ENCODE measurements at regions not wholly inside any gene's neighbourhood (a gene's known extent, or its start where the extent isn't known, plus 50 kb on each side); places are given as distances from the start of the nearest gene placed in this dataset.

GRCh38 chr17:77308861-77309726, 168.3 kb downstream of the SEC14L1 start:
- no peak overlapping the region for H3K27ac ChIP-seq (ENCODE audit: insufficient read depth, low read length, poor library complexity, severe bottlenecking)

DNA sequence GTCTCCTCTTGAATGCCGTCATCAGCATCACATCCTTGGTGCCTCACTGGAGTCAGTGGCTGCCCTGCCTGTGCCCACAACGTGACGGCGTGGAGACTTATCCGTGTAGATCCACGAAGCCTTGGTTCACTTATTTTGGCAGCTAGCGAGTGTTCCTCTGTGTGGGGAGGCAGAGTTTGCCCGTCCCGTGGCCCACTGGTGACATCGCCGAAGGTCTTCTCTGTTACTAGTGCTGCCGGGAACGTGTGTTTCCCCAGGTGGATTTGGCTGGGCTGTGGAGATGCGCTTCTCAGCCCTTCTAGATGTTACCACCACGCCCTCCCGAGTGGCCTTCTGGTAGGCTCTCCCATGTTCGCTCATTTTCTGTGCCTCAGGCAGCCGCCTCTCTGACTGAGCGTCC, 169.6 kb downstream of the SEC14L1 start:
- no peak for DNase-seq
- no peak overlapping the region for H3K27ac ChIP-seq (ENCODE audit: insufficient read depth, low read length, poor library complexity, severe bottlenecking)
- H3K9me3 ChIP-seq (ENCODE audit: control insufficient read depth, low read length), result no peaks in the 10 kb centered on the region
- no peak overlapping the region for H3K4me3 ChIP-seq (ENCODE audit: insufficient read depth, low read depth, low read length, poor library complexity, severe bottlenecking)
- H3K4me1 ChIP-seq (ENCODE audit: control insufficient read depth, insufficient read depth, low read length, poor library complexity, severe bottlenecking), result no peaks in the 10 kb centered on the region
- H3K27me3 ChIP-seq (replicated peaks; ENCODE audit: control insufficient read depth, insufficient read depth, low read length, poor library complexity, severe bottlenecking), result no peaks in the 10 kb centered on the region
- H3K36me3 ChIP-seq (ENCODE audit: control insufficient read depth, insufficient read depth, low read length), result no peaks in the 10 kb centered on the region

More at GRCh38 chr17:77308861-77309726, 168.3 kb downstream of the SEC14L1 start:
- Histone ChIP-seq H3K9me3 (ENCODE audit: control insufficient read depth, low read length) (no peaks in the 10 kb centered on the region), H3K36me3 (ENCODE audit: control insufficient read depth, insufficient read depth, low read length) (no peaks in the 10 kb centered on the region), H3K4me3 (ENCODE audit: insufficient read depth, low read depth, low read length, poor library complexity, severe bottlenecking) (no peak overlapping the region), H3K4me1 (ENCODE audit: control insufficient read depth, insufficient read depth, low read length, poor library complexity, severe bottlenecking) (no peaks in the 10 kb centered on the region), H3K27me3 (replicated peaks; ENCODE audit: control insufficient read depth, insufficient read depth, low read length, poor library complexity, severe bottlenecking) (no peaks in the 10 kb centered on the region)
- DNase-seq, result no peak

DNA sequence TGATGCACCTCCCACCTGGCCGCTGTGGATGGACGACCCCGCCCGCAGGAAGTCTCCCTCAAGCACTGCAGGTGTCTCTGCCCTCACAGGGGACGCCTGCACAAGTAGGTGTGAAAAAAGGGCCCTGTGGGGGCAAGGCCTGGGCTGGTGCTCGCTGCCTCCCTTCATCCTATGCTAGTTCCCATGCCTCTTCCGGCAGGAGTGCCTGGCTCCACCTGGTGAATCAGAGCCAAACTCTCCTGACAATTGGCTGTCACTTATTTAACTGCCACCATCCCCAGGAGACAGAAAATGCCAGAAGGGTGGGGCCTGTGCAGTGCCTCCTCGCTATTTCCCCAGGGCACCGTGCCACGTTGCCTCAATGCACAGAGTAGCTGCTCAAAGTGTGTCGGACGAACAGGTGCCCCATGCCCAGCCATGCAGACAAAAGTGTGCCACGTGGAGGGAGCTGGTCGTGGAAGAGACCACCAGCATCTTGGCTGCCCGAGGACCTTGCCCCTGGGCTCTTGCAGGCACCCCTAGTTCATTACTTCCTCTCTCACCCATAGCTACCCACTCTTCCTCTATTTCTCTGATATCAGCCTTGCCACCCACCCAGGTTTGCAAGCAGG, 170.7 kb downstream of the SEC14L1 start:
- Histone ChIP-seq H3K4me1 (ENCODE audit: control insufficient read depth, insufficient read depth, low read length, poor library complexity, severe bottlenecking) (no peaks in the 10 kb centered on the region), H3K4me3 (ENCODE audit: insufficient read depth, low read depth, low read length, poor library complexity, severe bottlenecking) (no peak overlapping the region)
- DNase-seq, result no peak

GRCh38 chr17:77312061-77312701, 171.4 kb downstream of the SEC14L1 start:
- Histone ChIP-seq H3K27me3 (replicated peaks; ENCODE audit: control insufficient read depth, insufficient read depth, low read length, poor library complexity, severe bottlenecking) (no peaks in the 10 kb centered on the region), H3K4me3 (ENCODE audit: insufficient read depth, low read depth, low read length, poor library complexity, severe bottlenecking) (no peak overlapping the region), H3K4me1 (ENCODE audit: control insufficient read depth, insufficient read depth, low read length, poor library complexity, severe bottlenecking) (no peaks in the 10 kb centered on the region), H3K27ac (ENCODE audit: insufficient read depth, low read length, poor library complexity, severe bottlenecking) (no peak overlapping the region), H3K9me3 (ENCODE audit: control insufficient read depth, low read length) (no peaks in the 10 kb centered on the region), H3K36me3 (ENCODE audit: control insufficient read depth, insufficient read depth, low read length) (no peaks in the 10 kb centered on the region)
- no peak for DNase-seq

More for the DNA sequence above, 170.7 kb downstream of the SEC14L1 start:
- H3K27ac ChIP-seq (ENCODE audit: insufficient read depth, low read length, poor library complexity, severe bottlenecking), result no peak overlapping the region
- H3K9me3 ChIP-seq (ENCODE audit: control insufficient read depth, low read length), result no peaks in the 10 kb centered on the region
- no peaks in the 10 kb centered on the region for H3K27me3 ChIP-seq (replicated peaks; ENCODE audit: control insufficient read depth, insufficient read depth, low read length, poor library complexity, severe bottlenecking)
- no peaks in the 10 kb centered on the region for H3K36me3 ChIP-seq (ENCODE audit: control insufficient read depth, insufficient read depth, low read length)

- Histone ChIP-seq H3K27me3 (replicated peaks; ENCODE audit: control insufficient read depth, insufficient read depth, low read length, poor library complexity, severe bottlenecking) (no peaks in the 10 kb centered on the region), H3K36me3 (ENCODE audit: control insufficient read depth, insufficient read depth, low read length) (no peaks in the 10 kb centered on the region), H3K4me1 (ENCODE audit: control insufficient read depth, insufficient read depth, low read length, poor library complexity, severe bottlenecking) (no peaks in the 10 kb centered on the region), H3K4me3 (ENCODE audit: insufficient read depth, low read depth, low read length, poor library complexity, severe bottlenecking) (no peak overlapping the region), H3K9me3 (ENCODE audit: control insufficient read depth, low read length) (no peaks in the 10 kb centered on the region), H3K27ac (ENCODE audit: insufficient read depth, low read length, poor library complexity, severe bottlenecking) (no peak overlapping the region)
- no peak for DNase-seq
These were observed 172.2 kb downstream of the SEC14L1 start for GRCh38 chr17:77312786-77313599.

- no peaks in the 10 kb centered on the region for H3K27me3 ChIP-seq (replicated peaks; ENCODE audit: control insufficient read depth, insufficient read depth, low read length, poor library complexity, severe bottlenecking)
These were observed 173.1 kb downstream of the SEC14L1 start for GRCh38 chr17:77313831-77314230.

GRCh38 chr17:77314601-77315000, 173.8 kb downstream of the SEC14L1 start:
- Histone ChIP-seq H3K27me3 (replicated peaks; ENCODE audit: control insufficient read depth, insufficient read depth, low read length, poor library complexity, severe bottlenecking) (no peaks in the 10 kb centered on the region), H3K36me3 (ENCODE audit: control insufficient read depth, insufficient read depth, low read length) (no peaks in the 10 kb centered on the region), H3K4me1 (ENCODE audit: control insufficient read depth, insufficient read depth, low read length, poor library complexity, severe bottlenecking) (peaks cover 6% of the 10 kb centered on the region), H3K4me3 (ENCODE audit: insufficient read depth, low read depth, low read length, poor library complexity, severe bottlenecking) (no peak overlapping the region), H3K27ac (ENCODE audit: insufficient read depth, low read length, poor library complexity, severe bottlenecking) (no peak overlapping the region), H3K9me3 (ENCODE audit: control insufficient read depth, low read length) (no peaks in the 10 kb centered on the region)
- DNase-seq, result no peak

More at GRCh38 chr17:77313831-77314230, 173.1 kb downstream of the SEC14L1 start:
- Histone ChIP-seq H3K9me3 (ENCODE audit: control insufficient read depth, low read length) (no peaks in the 10 kb centered on the region), H3K36me3 (ENCODE audit: control insufficient read depth, insufficient read depth, low read length) (no peaks in the 10 kb centered on the region), H3K4me1 (ENCODE audit: control insufficient read depth, insufficient read depth, low read length, poor library complexity, severe bottlenecking) (no peaks in the 10 kb centered on the region), H3K27ac (ENCODE audit: insufficient read depth, low read length, poor library complexity, severe bottlenecking) (no peak overlapping the region), H3K4me3 (ENCODE audit: insufficient read depth, low read depth, low read length, poor library complexity, severe bottlenecking) (no peak overlapping the region)
- no peak for DNase-seq

DNA sequence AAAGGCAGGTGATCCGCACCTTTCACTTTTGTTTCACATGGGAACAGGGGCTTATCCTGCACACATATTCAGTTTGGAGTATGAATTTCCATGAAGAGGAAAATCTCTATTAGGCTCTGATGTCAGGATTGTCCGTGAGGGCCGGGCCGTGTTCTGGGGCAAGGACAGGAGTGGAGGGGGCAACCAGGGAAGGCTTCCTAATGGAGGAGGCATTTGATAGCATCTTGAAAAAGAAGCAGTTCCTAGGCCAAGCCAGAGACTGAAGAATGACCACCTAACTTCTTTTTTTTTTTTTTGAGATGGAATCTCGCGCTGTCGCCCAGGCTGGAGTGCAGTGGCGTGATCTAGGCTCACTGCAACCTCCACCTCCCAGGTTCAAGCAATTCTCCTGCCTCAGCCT, 174.2 kb downstream of the SEC14L1 start:
- Histone ChIP-seq H3K27me3 (replicated peaks; ENCODE audit: control insufficient read depth, insufficient read depth, low read length, poor library complexity, severe bottlenecking) (no peaks in the 10 kb centered on the region), H3K4me3 (ENCODE audit: insufficient read depth, low read depth, low read length, poor library complexity, severe bottlenecking) (no peak overlapping the region), H3K4me1 (ENCODE audit: control insufficient read depth, insufficient read depth, low read length, poor library complexity, severe bottlenecking) (peaks cover 10% of the 10 kb centered on the region), H3K9me3 (ENCODE audit: control insufficient read depth, low read length) (no peaks in the 10 kb centered on the region), H3K27ac (ENCODE audit: insufficient read depth, low read length, poor library complexity, severe bottlenecking) (no peak overlapping the region), H3K36me3 (ENCODE audit: control insufficient read depth, insufficient read depth, low read length) (no peaks in the 10 kb centered on the region)
- no peak for DNase-seq

GRCh38 chr17:77315551-77316190, 174.9 kb downstream of the SEC14L1 start:
- H3K27ac ChIP-seq (ENCODE audit: insufficient read depth, low read length, poor library complexity, severe bottlenecking), result no peak overlapping the region
- DNase-seq, result no peak
- H3K4me3 ChIP-seq (ENCODE audit: insufficient read depth, low read depth, low read length, poor library complexity, severe bottlenecking), result no peak overlapping the region
- H3K4me1 ChIP-seq (ENCODE audit: control insufficient read depth, insufficient read depth, low read length, poor library complexity, severe bottlenecking), result peaks cover 15% of the 10 kb centered on the region
- no peaks in the 10 kb centered on the region for H3K9me3 ChIP-seq (ENCODE audit: control insufficient read depth, low read length)
- H3K36me3 ChIP-seq (ENCODE audit: control insufficient read depth, insufficient read depth, low read length), result no peaks in the 10 kb centered on the region
- H3K27me3 ChIP-seq (replicated peaks; ENCODE audit: control insufficient read depth, insufficient read depth, low read length, poor library complexity, severe bottlenecking), result no peaks in the 10 kb centered on the region

All from effector memory CD4-positive, alpha-beta T cell (primary cell).